GM12873 (cell line): ENCODE measurements at regions not wholly inside any gene's neighbourhood (a gene's known extent, or its start where the extent isn't known, plus 50 kb on each side); places are given as distances from the start of the nearest gene placed in this dataset.

Experiments
- TF ChIP-seq, protein P1 (sequence below): IDR thresholded peaks from 2 replicates; pipeline ENCODE4 v1.5.1; 2012; ENCODE audit warnings: low read depth, mild to moderate bottlenecking, moderate library complexity, low read length, control low read depth; ENCODE audit not compliant: insufficient read depth; ENCODE audit errors: missing control alignments

DNA sequence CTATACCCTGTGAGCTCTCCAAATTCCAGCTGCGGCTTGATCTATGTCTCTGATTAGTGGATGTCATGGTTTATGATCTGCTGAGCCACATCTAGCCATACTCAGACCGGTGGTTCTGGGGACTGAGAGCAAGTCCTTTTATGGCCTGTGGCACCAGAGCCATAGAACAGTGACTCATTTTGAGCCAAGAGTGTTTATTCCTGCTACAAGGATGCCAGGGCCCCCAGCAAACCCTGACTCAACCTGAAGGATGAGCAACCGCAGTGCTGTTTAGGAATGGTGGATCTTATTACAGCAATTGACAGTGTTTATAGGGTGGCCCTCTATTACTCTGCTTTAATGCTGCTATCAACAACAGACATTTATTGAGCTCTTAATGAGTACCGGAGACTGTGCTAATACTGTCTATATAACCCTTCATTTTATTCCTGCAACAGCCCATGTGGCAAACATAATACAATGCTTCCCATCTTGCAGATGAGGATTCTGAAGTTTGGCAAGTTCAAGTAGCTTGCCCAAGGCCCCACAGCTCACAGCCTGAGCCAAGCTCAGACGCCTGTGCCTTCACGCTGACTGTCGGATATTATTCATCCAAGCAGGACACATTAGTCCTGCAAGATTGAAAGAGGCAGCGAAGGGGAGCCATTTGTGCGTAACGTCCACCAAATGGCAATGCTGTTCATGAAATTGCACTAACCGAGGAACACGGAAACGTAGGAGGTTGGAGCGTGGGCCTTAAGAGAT is 273.6 kb upstream of the PWP1 start:
- TF ChIP-seq, protein P1, sequence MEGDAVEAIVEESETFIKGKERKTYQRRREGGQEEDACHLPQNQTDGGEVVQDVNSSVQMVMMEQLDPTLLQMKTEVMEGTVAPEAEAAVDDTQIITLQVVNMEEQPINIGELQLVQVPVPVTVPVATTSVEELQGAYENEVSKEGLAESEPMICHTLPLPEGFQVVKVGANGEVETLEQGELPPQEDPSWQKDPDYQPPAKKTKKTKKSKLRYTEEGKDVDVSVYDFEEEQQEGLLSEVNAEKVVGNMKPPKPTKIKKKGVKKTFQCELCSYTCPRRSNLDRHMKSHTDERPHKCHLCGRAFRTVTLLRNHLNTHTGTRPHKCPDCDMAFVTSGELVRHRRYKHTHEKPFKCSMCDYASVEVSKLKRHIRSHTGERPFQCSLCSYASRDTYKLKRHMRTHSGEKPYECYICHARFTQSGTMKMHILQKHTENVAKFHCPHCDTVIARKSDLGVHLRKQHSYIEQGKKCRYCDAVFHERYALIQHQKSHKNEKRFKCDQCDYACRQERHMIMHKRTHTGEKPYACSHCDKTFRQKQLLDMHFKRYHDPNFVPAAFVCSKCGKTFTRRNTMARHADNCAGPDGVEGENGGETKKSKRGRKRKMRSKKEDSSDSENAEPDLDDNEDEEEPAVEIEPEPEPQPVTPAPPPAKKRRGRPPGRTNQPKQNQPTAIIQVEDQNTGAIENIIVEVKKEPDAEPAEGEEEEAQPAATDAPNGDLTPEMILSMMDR = no peak

DNA sequence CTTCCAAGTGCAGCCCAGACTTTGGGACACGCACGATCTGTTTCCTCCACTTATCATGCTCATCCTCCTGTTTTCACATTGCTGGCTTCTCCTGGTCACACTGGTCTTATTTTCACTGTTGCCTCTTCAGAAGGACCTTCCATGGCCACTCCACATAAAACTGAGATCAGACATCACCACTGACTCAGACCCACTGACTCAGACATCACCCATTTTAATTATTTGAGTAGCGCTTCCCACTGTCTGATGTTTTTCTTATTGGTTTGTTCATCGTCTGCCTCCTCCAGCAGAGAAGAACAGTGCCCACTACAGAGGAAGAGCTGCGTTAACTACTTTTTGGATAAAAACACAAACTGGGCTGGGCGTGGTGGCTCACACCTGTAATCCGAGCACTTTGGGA is 270.5 kb upstream of the PWP1 start:
- TF ChIP-seq, protein P1 = no peak

DNA sequence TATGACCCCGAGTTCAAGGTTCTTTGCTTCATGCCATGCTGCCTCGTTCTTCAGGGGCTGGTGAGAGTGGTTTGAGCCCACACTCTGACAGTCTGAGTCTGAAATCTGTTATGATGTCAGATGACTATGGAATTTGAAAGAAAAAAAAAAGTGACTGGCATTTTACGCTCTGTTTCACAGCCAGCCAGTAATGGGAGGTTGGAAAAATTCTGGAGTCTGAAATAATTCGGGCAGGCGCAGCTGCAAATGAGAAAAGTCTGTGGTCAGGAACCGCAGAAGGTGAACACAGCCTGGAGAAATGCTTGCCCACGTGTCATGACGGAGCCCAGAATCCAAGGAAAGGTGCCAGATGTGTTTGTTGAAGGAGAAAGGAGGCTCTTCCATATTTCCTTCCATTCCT is 269.8 kb upstream of the PWP1 start:
- TF ChIP-seq, protein P1 = no peak

DNA sequence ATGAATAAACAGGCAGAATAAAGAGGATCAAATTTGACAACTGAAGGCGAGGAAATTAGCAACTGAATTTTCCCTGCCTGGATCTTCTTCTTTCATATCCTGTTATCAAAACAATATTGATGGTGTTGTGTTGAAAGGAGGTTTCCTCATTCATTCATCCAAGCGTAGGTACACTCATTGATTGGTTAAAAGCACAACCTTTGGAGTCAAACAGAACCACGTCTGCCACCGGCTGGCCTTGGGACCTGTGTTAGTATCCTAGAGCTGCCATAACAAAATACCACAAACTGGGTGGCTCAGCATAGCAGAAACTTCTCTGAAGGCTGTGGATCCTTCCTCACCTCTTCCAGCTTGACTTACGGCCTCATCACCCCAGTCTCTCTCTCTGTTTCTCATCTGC is 268.6 kb upstream of the PWP1 start:
- TF ChIP-seq, protein P1 = no peak

DNA sequence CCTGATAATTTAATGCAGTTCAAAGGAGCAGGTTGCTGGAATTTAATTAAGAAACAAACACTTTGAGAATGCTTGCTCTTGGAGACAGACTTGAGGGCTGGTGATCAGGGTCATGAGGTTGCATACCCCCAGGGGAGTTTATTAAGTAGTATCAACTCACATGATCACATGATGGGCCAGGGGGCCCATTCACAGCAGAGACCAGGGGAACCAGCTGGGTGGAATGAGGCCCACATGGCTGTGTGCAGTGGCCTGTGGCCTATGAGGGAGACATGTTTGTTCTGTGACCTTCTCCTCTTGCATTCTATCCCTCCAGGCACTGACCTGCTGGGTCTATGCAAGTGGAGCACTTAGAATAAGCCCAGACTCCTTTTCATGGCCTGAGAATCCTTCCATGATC is 266.6 kb upstream of the PWP1 start:
- TF ChIP-seq, protein P1 = no peak

DNA sequence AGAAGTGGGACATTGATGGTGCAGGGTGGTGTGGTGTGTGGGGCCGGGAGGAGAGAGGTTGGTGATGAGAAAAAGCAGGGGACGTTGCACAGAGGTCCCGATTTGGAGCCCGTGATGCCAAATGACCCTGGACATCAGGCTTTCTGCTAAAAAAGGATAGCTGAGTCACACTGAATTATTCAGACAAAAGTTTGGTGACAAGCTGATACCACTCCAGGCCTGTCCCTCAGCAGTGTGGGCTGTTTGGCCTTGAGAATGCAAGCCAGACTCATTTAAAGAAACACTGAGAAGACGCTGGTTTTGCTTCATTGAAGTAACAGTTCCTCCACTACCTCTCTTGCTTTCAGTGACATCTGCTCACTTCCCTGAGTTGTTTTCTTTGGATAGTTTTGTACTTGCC is 262.1 kb upstream of the PWP1 start:
- TF ChIP-seq, protein P1 = no peak

DNA sequence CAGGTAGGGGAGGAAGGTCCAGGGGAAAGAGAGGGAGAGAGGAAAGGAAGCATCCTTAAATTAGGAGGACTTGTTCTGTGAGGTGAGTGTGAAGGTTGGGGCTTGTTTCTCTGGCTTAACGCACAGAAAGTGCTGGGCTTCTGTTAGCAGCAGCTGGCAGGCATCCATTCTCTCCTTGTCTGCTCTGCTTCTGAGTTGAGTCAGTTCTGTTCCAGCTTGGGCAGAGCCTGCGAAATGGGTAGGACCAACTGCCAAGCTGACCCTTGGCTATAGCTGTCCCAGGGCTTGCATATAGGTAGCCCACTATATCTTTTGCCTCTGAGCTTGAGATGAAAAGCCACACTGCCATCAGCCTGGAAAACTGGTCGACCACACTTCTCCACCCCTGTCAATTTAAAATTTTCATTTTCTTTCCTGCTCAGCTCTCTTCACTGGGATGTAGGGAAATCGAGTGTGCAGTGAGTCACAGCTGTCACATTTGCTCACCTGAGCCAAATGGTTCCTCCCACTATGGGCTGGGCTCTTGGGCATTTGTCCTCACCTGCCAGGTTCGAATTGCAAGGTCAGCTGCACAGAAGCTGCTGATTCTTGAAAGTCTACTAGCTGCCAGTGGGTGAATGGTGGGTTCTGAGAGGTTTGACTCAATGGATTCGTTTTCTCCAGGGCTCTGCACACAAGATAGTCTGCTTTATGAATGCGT is 256.4 kb upstream of the PWP1 start:
- TF ChIP-seq, protein P1 = no peak
